Esophagus muscularis mucosa (tissue), 4 donors: ENCODE measurements at regions not wholly inside any gene's neighbourhood (a gene's known extent, or its start where the extent isn't known, plus 50 kb on each side); places are given as distances from the start of the nearest gene placed in this dataset.

Source experiments
- DNase-seq: peaks from one replicate; pipeline ENCODE4 v3.0.0-alpha.2; 2017; ENCODE audit errors: extremely low spot score
- H3K27ac ChIP-seq, 4 donors: fragments of 200-600 bp; sonication (generic); replicated peaks in 1 of 4; 1 replicate in 3 of 4; 2 replicates in 1 of 4; pipeline ENCODE4 v1.5.1; 2016 to 2019; ENCODE audit warnings: mild to moderate bottlenecking in 1 of 4
- H3K27me3 ChIP-seq, 4 donors: fragments of 200-600 bp; sonication (generic); one replicate each; pipeline versions ENCODE4 v1.5.1 to v1.6.0; 2016 to 2019
- H3K36me3 ChIP-seq, 4 donors: fragments of 200-600 bp; sonication (generic); one replicate each; pipeline ENCODE4 v1.5.1; 2016 to 2019
- H3K4me1 ChIP-seq, 4 donors: fragments of 200-600 bp; sonication (generic); one replicate each; pipeline ENCODE4 v1.5.1; 2016 to 2019
- H3K4me3 ChIP-seq, 4 donors: fragments of 200-600 bp; sonication (generic); 1 replicate in 2 of 4; 2 replicates in 2 of 4; pipeline ENCODE4 v1.5.1; 2016 to 2019; ENCODE audit warnings: mild to moderate bottlenecking in 4 of 4, moderate library complexity in 1 of 4
- H3K9me3 ChIP-seq, 4 donors: fragments of 200-600 bp; sonication (generic); 1 replicate in 3 of 4; 2 replicates in 1 of 4; pipeline ENCODE4 v1.5.1; 2016 to 2019
- CTCF ChIP-seq, 3 experiments: fragments of 200-600 bp in 2 of 3; fragments of 450-650 bp in 1 of 3; sonication (generic) in 2 of 3; IDR thresholded peaks; one replicate each; pipeline ENCODE4 v1.5.1; 2017 to 2019; ENCODE audit warnings: antibody characterized with exemption in 3 of 3, mild to moderate bottlenecking in 2 of 3, moderate library complexity in 1 of 3
- EP300 ChIP-seq: sonication (generic); formaldehyde crosslinking; IDR thresholded peaks from one replicate; pipeline ENCODE4 v1.6.1; 2017; ENCODE audit warnings: antibody characterized with exemption
- POLR2A ChIP-seq: fragments of 450-650 bp; IDR thresholded peaks from one replicate; pipeline ENCODE4 v1.6.1; 2017; ENCODE audit warnings: antibody characterized with exemption, moderate library complexity, mild to moderate bottlenecking, low read depth
- POLR2AphosphoS5 ChIP-seq, 2 donors: sonication (generic); formaldehyde crosslinking; IDR thresholded peaks; one replicate each; pipeline ENCODE4 v1.6.1; 2017; ENCODE audit warnings: antibody characterized with exemption in 2 of 2
- WGBS: methylation state at CpG from one replicate; pipeline ENCODE4 v1.1.5; 2018; 5-methylcytosine and 5-hydroxymethylcytosine counted together
- intact Hi-C: fragments of 100-400 bp; cut with DNase I; formaldehyde crosslinking; loops from one replicate; pipeline ENCODE4 v1.15.1; 2023

DNA sequence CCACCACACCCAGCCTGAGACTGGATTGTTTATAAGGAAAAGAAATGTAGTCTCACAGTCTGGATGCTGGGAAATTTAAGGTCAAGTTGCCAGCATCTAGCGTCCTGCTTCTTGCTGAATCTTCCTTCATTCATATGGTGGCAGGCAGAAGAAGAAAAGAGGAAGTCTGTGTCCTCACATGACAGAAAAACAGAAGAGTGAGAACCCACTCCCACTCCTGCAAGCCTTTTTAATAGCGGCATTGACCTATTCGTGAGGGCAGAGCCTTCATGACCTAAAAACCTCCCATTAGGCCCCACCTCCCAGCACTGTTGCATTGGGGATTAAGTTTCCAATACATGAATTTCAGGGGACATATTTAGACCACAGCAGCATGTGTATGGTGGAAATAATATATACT is 160.8 kb upstream of the BMP2 start:
- H3K4me1 ChIP-seq: no peaks in the 10 kb centered on the region
- no peak for TF ChIP-seq POLR2AphosphoS5 (IDR thresholded peaks at IDR 0.05)
- no peak for TF ChIP-seq EP300
- TF ChIP-seq CTCF (IDR thresholded peaks at IDR 0.05): no peak
- TF ChIP-seq POLR2A: no peak
- 69% methylated on average over 3 of the region's 3 CpGs for WGBS
- peak; percentile 34 for DNase-seq
- H3K27ac ChIP-seq: no peak overlapping the region
- H3K4me3 ChIP-seq: no peak overlapping the region
- no peaks in the 10 kb centered on the region for H3K27me3 ChIP-seq
- intact Hi-C loops: no loop called here
- H3K36me3 ChIP-seq: no peaks in the 10 kb centered on the region
- H3K9me3 ChIP-seq: no peaks in the 10 kb centered on the region

- H3K4me1 ChIP-seq: no peaks in the 10 kb centered on the region
- intact Hi-C loops: no loop called here
- no peaks in the 10 kb centered on the region for H3K27me3 ChIP-seq
- DNase-seq: peak; percentile 10
- H3K4me3 ChIP-seq: no peak overlapping the region
- no peaks in the 10 kb centered on the region for H3K9me3 ChIP-seq
- WGBS: 61% methylated on average over 4 of the region's 4 CpGs
- TF ChIP-seq POLR2AphosphoS5 (IDR thresholded peaks at IDR 0.05) (no peak), POLR2A (no peak), CTCF (IDR thresholded peaks at IDR 0.05) (no peak), EP300 (no peak)
- H3K36me3 ChIP-seq: no peaks in the 10 kb centered on the region
- H3K27ac ChIP-seq: no peak overlapping the region
These were observed 162.2 kb upstream of the BMP2 start for GRCh38 chr20:6605055-6605935.

DNA sequence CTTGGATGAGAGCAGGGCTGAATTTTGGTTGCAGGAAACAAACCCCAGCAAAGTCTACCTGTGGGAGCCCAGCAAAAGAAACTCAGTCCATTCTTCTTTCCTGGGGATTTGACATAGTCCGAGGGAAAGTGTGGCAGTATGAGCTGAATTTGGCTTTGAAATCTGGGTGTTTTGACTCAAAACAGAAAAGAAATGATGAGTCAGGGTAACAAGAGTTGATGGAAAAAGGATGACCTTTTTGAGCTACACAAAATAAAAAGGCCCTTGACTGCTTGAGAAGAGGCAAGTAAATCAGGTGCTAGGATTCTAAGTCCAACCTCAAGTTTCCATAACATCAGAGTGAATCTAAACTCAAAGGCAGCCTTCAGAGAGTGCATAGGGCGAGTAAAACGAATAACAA is 163.3 kb upstream of the BMP2 start:
- intact Hi-C loops: no loop called here
- no peaks in the 10 kb centered on the region for H3K36me3 ChIP-seq
- no peaks in the 10 kb centered on the region for H3K9me3 ChIP-seq
- H3K4me3 ChIP-seq: no peak overlapping the region
- DNase-seq: peak; percentile 24
- TF ChIP-seq EP300 (no peak), POLR2A (no peak), CTCF (IDR thresholded peaks at IDR 0.05) (no peak), POLR2AphosphoS5 (IDR thresholded peaks at IDR 0.05) (no peak)
- no peaks in the 10 kb centered on the region for H3K27me3 ChIP-seq
- 79% methylated on average over 3 of the region's 3 CpGs for WGBS
- H3K4me1 ChIP-seq: no peaks in the 10 kb centered on the region
- no peak overlapping the region for H3K27ac ChIP-seq

- Histone ChIP-seq H3K27ac (no peak overlapping the region), H3K9me3 (no peaks in the 10 kb centered on the region), H3K27me3 (peaks cover 0 to 5% (median 0%) of the 10 kb centered on the region in 4 donors), H3K4me1 (peaks cover 0 to 7% (median 2%) of the 10 kb centered on the region in 4 donors), H3K4me3 (no peak overlapping the region), H3K36me3 (no peaks in the 10 kb centered on the region)
- DNase-seq: no peak
- intact Hi-C loops: no loop called here
- 77% methylated on average over 5 of the region's 5 CpGs for WGBS
- TF ChIP-seq POLR2A: no peak
These were observed 167.4 kb upstream of the BMP2 start for GRCh38 chr20:6599876-6600735.

DNA sequence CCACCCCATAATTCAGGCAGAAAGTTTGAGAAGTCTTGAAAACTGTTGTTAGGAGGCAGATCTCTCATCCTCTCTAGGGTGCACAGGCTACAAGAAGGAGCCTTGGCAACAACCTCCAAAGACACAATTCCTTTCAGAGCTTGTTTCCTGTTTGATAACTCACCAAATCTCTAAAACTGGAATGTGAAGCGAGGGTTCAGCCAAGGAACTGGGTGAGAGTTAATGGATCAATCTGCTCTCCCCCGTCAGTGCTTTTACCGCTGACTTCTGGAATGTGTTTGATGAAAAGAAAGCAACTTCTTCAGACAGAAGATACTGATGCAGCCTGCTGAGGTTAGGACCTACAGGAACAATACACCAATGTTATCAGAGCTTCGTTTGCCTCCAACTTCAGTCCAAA is 171.8 kb upstream of the BMP2 start:
- Histone ChIP-seq H3K36me3 (no peaks in the 10 kb centered on the region), H3K27ac (no peak overlapping the region), H3K4me1 (peaks cover 0 to 7% (median 2%) of the 10 kb centered on the region in 4 donors), H3K4me3 (no peak overlapping the region), H3K27me3 (peaks cover 0 to 5% (median 0%) of the 10 kb centered on the region in 4 donors), H3K9me3 (no peaks in the 10 kb centered on the region)
- no peak for TF ChIP-seq POLR2AphosphoS5 (IDR thresholded peaks at IDR 0.05)
- TF ChIP-seq POLR2A: no peak
- TF ChIP-seq CTCF (IDR thresholded peaks at IDR 0.05): no peak
- TF ChIP-seq EP300: no peak
- intact Hi-C loops: no loop called here
- DNase-seq: peak; percentile 79
- WGBS: 0% methylated on average over 4 of the region's 4 CpGs
